Endothelial cell of umbilical vein (primary cell): ENCODE measurements at regions not wholly inside any gene's neighbourhood (a gene's known extent, or its start where the extent isn't known, plus 50 kb on each side); places are given as distances from the start of the nearest gene placed in this dataset.

ENCODE experiments used
- BruUV-seq: library from RNA; stranded (reverse); fragments of 400-500 nt; replicated peaks from 2 replicates; lab custom pipeline; 2021; lab: Mats Ljungman, UMichigan
- CTCF ChIA-PET: fragments of 300-600, 350-600 bp; sonication (Branson Sonifier 250); formaldehyde crosslinking; loops from one replicate; lab custom pipeline; 2021; ENCODE audit warnings: antibody characterized with exemption, inconsistent platforms; lab: Charles Lee
- POLR2A ChIA-PET: fragments of 300-600, 350-600 bp; sonication (Branson Sonifier 250); formaldehyde crosslinking; loops from one replicate; lab custom pipeline; 2021; ENCODE audit warnings: antibody characterized with exemption, inconsistent platforms; lab: Charles Lee
- DNase-seq: peaks from one replicate; pipeline ENCODE4 v3.0.0-alpha.2; 2011; ENCODE audit warnings: low read depth, low spot score
- FAIRE-seq: peaks from 2 replicates; lab custom pipeline; 2011; peaks lifted over from hg19 to GRCh38; lab: Jason Lieb, UNC
- H2AFZ ChIP-seq: 2 replicates; pipeline ENCODE4 v1.6.0; 2012; ENCODE audit warnings: low read depth, low read length, control low read depth, inconsistent platforms
- H3K27ac ChIP-seq: 2 replicates; pipeline ENCODE4 v1.5.1; 2011; ENCODE audit warnings: low read depth, mild to moderate bottlenecking, control low read depth, low read length, moderate library complexity; ENCODE audit not compliant: insufficient read depth
- H3K27me3 ChIP-seq, 2 experiments: 2 replicates each; pipeline versions ENCODE4 v1.6.0 to v1.6.1; 2011; ENCODE audit warnings: low read length in 2 of 2, mixed read lengths in 1 of 2; ENCODE audit not compliant: control insufficient read depth in 2 of 2, insufficient read depth in 2 of 2
- H3K36me3 ChIP-seq, 2 experiments: 2 replicates in 1 of 2; 3 replicates in 1 of 2; pipeline ENCODE4 v1.5.1; 2011; ENCODE audit warnings: low read length in 2 of 2, mild to moderate bottlenecking in 1 of 2, moderate library complexity in 1 of 2; ENCODE audit not compliant: control insufficient read depth in 2 of 2, insufficient read depth in 2 of 2; ENCODE audit errors: extremely low read depth in 1 of 2
- H3K4me1 ChIP-seq: 3 replicates; pipeline ENCODE4 v1.5.1; 2011; ENCODE audit warnings: mild to moderate bottlenecking, low read length; ENCODE audit not compliant: control insufficient read depth, insufficient read depth; ENCODE audit errors: extremely low read depth
- H3K4me2 ChIP-seq: 2 replicates; pipeline ENCODE4 v1.6.1; 2011; ENCODE audit warnings: low read length, control low read depth, mixed read lengths; ENCODE audit not compliant: insufficient read depth
- H3K4me3 ChIP-seq, 3 experiments: fragments of 200-600 bp in 1 of 3; sonication (generic), shearing (Covaris generic) in 1 of 3; replicated peaks in 1 of 3; 2 replicates each; pipeline ENCODE4 v1.5.1; 2011 to 2016; ENCODE audit warnings: control low read depth in 3 of 3, low read length in 3 of 3, mild to moderate bottlenecking in 2 of 3, inconsistent platforms in 1 of 3, low read depth in 1 of 3, moderate library complexity in 1 of 3; ENCODE audit not compliant: insufficient read depth in 1 of 3
- H3K79me2 ChIP-seq: 2 replicates; pipeline ENCODE4 v1.6.0; 2012; ENCODE audit warnings: low read length, inconsistent platforms; ENCODE audit not compliant: control insufficient read depth, insufficient read depth
- H3K9ac ChIP-seq: replicated peaks from 2 replicates; pipeline ENCODE3; 2011; ENCODE audit warnings: low read length, control low read depth; ENCODE audit not compliant: insufficient read depth; ENCODE audit errors: extremely low read depth
- H3K9me1 ChIP-seq: replicated peaks from 3 replicates; pipeline ENCODE4 v1.6.0; 2011; ENCODE audit warnings: mild to moderate bottlenecking, low read length; ENCODE audit not compliant: control insufficient read depth, insufficient read depth; ENCODE audit errors: extremely low read depth
- H3K9me3 ChIP-seq: replicated peaks from 2 replicates; pipeline ENCODE4 v1.5.1; 2012; ENCODE audit warnings: low read length, inconsistent platforms; ENCODE audit not compliant: control insufficient read depth, insufficient read depth
- H4K20me1 ChIP-seq: replicated peaks from 2 replicates; pipeline ENCODE3; 2011; ENCODE audit warnings: mild to moderate bottlenecking, low read length; ENCODE audit not compliant: control insufficient read depth, insufficient read depth; ENCODE audit errors: extremely low read depth
- EZH2 ChIP-seq: IDR thresholded peaks from 2 replicates; pipeline ENCODE4 v1.6.1; 2012; ENCODE audit warnings: borderline replicate concordance, low read depth, mild to moderate bottlenecking, moderate library complexity, low read length, inconsistent platforms; ENCODE audit not compliant: severe bottlenecking
- FOS ChIP-seq: IDR thresholded peaks from 2 replicates; pipeline ENCODE4 v1.6.1; 2011; ENCODE audit warnings: mild to moderate bottlenecking, low read length, moderate library complexity, borderline replicate concordance; ENCODE audit not compliant: insufficient read depth
- GATA2 ChIP-seq: IDR thresholded peaks from 2 replicates; pipeline ENCODE4 v1.7.0; 2011; ENCODE audit warnings: low read depth, mild to moderate bottlenecking, moderate library complexity, mixed read lengths, low read length; ENCODE audit not compliant: insufficient read length, insufficient read depth
- JUN ChIP-seq: IDR thresholded peaks from 2 replicates; pipeline ENCODE4 v1.6.1; 2011; ENCODE audit warnings: borderline replicate concordance, low read depth; ENCODE audit not compliant: insufficient read length, insufficient read depth
- MYC ChIP-seq: IDR thresholded peaks from one replicate; pipeline ENCODE4 v1.6.1; 2011; ENCODE audit warnings: mild to moderate bottlenecking, low read depth, low read length
- POLR2A ChIP-seq: IDR thresholded peaks from 2 replicates; pipeline ENCODE4 v1.6.1; 2012; ENCODE audit warnings: low read depth, mild to moderate bottlenecking, control low read depth, low read length
- POLR2AphosphoS5 ChIP-seq: IDR thresholded peaks from 2 replicates; pipeline ENCODE4 v1.6.1; 2012; ENCODE audit warnings: low read depth, mild to moderate bottlenecking, control low read depth, low read length, moderate library complexity; ENCODE audit not compliant: insufficient read depth
- dilution Hi-C: fragments of 300-500 bp; cut with MboI; formaldehyde crosslinking; loops from one replicate; pipeline ENCODE4 v1.15.0; 2019; ENCODE audit warnings: low sequenced_read_pairs; ENCODE audit not compliant: extremely low pct_ligation_motif_present
- intact Hi-C: fragments of 100-400 bp; cut with micrococcal nuclease; formaldehyde crosslinking; loops from one replicate; pipeline ENCODE4 v1.10.0; 2022
- TF ChIP-seq, protein P1 (sequence below): IDR thresholded peaks from 2 replicates; pipeline ENCODE4 v1.6.1; 2011; ENCODE audit not compliant: insufficient read depth, insufficient read length
- TF ChIP-seq, protein P2 (sequence below), 2 donors: IDR thresholded peaks; 1 replicate in 1 of 2; 2 replicates in 1 of 2; pipeline ENCODE4 v1.5.1; 2011; ENCODE audit warnings: low read length in 2 of 2, mild to moderate bottlenecking in 2 of 2, moderate library complexity in 2 of 2, control low read depth in 1 of 2, inconsistent platforms in 1 of 2, low read depth in 1 of 2; ENCODE audit not compliant: insufficient read depth in 1 of 2; ENCODE audit errors: extremely low read depth in 1 of 2

DNA sequence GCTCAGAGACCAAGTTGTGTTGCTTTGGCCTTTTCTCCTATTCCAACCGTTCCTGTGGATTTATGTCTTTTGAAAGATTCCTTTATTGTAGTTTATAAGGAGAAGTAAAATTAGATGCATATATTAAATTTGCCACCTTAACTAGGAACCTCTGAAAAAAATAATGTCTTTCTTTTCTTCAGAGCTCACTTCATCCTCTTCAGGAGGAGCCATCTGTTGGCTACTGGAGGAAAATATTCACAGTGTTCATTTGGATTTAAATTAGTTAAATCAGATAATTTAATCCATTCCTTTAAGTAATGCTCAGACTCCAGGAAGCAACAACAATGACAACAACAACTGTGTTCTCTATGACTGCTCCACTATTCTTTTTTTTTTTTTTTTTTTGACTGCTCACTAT, 164.0 kb downstream of the FASLG start:
- CTCF ChIA-PET: interaction anchor here (0.7 to 1.4 kb wide), 3 partner anchors 77 to 380 kb away, joined by 3 to 5 read pairs (median 4); no protein-coding TSS in a partner anchor
- POLR2A ChIA-PET: no interaction called here
- H3K79me2 ChIP-seq: no peaks in the 10 kb centered on the region
- TF ChIP-seq MYC (no peak), FOS (no peak), EZH2 (no peak), JUN (no peak), GATA2 (no peak), POLR2AphosphoS5 (no peak), POLR2A (no peak)
- TF ChIP-seq, protein P1, sequence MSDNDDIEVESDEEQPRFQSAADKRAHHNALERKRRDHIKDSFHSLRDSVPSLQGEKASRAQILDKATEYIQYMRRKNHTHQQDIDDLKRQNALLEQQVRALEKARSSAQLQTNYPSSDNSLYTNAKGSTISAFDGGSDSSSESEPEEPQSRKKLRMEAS: no peak
- TF ChIP-seq, protein P2, sequence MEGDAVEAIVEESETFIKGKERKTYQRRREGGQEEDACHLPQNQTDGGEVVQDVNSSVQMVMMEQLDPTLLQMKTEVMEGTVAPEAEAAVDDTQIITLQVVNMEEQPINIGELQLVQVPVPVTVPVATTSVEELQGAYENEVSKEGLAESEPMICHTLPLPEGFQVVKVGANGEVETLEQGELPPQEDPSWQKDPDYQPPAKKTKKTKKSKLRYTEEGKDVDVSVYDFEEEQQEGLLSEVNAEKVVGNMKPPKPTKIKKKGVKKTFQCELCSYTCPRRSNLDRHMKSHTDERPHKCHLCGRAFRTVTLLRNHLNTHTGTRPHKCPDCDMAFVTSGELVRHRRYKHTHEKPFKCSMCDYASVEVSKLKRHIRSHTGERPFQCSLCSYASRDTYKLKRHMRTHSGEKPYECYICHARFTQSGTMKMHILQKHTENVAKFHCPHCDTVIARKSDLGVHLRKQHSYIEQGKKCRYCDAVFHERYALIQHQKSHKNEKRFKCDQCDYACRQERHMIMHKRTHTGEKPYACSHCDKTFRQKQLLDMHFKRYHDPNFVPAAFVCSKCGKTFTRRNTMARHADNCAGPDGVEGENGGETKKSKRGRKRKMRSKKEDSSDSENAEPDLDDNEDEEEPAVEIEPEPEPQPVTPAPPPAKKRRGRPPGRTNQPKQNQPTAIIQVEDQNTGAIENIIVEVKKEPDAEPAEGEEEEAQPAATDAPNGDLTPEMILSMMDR (IDR thresholded peaks at IDR 0.05; ENCODE audit: extremely low read depth in 1 of 2, insufficient read depth in 1 of 2, low read depth in 1 of 2, low read length in 2 of 2): no peak
- no peak overlapping the region for H3K27ac ChIP-seq
- intact Hi-C loops (no loop called here), dilution Hi-C loops (no loop called here)
- no peak for DNase-seq
- no peaks in the 10 kb centered on the region for H3K9me3 ChIP-seq
- no peak for FAIRE-seq
- no peak overlapping the region for H3K9ac ChIP-seq
- peaks cover 8% of the 10 kb centered on the region for H3K4me1 ChIP-seq
- H3K27me3 ChIP-seq: no peaks in the 10 kb centered on the region
- H3K4me2 ChIP-seq: no peak overlapping the region
- BruUV-seq: no TSS peak
- H3K4me3 ChIP-seq: no peak overlapping the region
- no peaks in the 10 kb centered on the region for H3K9me1 ChIP-seq
- H4K20me1 ChIP-seq: no peaks in the 10 kb centered on the region
- no peaks in the 10 kb centered on the region for H3K36me3 ChIP-seq
- H2AFZ ChIP-seq: no peak overlapping the region
